GM19099 (cell line): ENCODE measurements at regions not wholly inside any gene's neighbourhood (a gene's known extent, or its start where the extent isn't known, plus 50 kb on each side); places are given as distances from the start of the nearest gene placed in this dataset.

Source experiments
- POLR2A ChIP-seq: IDR thresholded peaks from 3 replicates; pipeline ENCODE4 v1.6.1; 2011; ENCODE audit warnings: low read depth; ENCODE audit not compliant: insufficient read length; ENCODE audit errors: extremely low read depth

- TF ChIP-seq POLR2A: no peak
Observed at GRCh38 chr6:144349690-144350527, 64.8 kb downstream of the UTRN start.

GRCh38 chr6:144350528-144350880 is 65.4 kb downstream of the UTRN start:
- TF ChIP-seq POLR2A: no peak

GRCh38 chr6:144351379-144352127 is 66.4 kb downstream of the UTRN start:
- TF ChIP-seq POLR2A: no peak

DNA sequence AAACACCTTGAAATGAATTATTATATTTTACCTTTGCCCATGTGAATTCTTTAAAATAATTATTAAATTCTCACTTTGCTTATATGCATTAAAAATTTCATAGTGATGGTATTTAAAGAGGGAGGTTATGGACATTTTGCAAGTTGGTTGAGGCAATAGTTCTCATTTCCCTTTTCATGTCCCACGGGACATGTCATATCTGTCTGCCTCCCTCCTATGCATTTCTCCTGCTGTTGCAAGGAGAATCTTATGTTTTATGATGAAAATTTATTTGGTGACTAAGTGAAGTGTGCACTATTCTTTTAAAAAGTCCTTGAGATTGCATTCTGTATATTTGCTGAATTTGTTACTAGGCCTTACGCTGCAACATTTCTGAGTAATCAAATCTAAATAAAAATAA is 67.2 kb downstream of the UTRN start:
- no peak for TF ChIP-seq POLR2A

DNA sequence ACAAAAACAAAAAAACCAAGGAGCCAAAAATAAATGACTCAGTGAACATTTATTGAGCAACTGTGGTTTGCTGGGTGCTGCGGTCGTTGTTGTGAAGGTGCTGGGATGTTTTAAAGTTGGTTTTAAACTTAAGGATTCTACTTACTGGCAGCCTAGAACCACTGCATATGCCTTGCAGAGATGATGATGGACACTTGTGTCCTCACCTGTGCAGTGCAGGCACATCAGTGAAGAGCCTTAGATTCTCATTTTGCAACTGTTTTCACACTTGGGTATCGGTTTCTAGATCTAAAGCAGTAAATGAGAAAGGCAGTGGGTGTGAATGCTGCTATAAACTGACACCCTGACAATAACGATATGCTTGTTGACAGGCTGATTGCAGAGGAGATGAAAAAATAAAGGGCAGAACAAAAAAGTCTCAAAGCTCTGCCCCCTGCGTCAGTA is 68.8 kb downstream of the UTRN start:
- no peak for TF ChIP-seq POLR2A

GRCh38 chr6:144359783-144360182 is 74.6 kb downstream of the UTRN start:
- TF ChIP-seq POLR2A: no peak

GRCh38 chr6:144360401-144360800 is 75.3 kb downstream of the UTRN start:
- TF ChIP-seq POLR2A: no peak

DNA sequence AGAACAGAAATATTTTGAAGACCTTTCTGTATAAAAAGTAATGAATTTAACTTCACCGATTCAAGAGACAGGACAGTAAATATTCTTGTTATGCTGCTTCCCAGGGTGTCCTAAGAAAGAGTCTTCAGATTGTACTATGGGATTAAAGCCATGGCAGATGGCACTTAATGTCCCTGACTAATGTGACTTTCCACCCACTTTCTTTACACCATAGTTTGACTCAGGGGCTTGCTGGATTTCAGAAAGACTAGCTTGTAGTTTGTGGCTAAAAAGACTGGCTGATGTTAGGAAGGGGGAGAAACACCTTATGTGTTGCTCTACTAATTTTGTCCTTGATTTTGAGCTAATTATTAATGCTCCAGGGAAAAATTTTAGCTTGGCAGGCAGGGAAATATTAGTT is 75.9 kb downstream of the UTRN start:
- TF ChIP-seq POLR2A: no peak

- TF ChIP-seq POLR2A: no peak
Observed at GRCh38 chr6:144362042-144363018, 77.2 kb downstream of the UTRN start.

GRCh38 chr6:144364208-144364720 is 79.1 kb downstream of the UTRN start:
- no peak for TF ChIP-seq POLR2A

DNA sequence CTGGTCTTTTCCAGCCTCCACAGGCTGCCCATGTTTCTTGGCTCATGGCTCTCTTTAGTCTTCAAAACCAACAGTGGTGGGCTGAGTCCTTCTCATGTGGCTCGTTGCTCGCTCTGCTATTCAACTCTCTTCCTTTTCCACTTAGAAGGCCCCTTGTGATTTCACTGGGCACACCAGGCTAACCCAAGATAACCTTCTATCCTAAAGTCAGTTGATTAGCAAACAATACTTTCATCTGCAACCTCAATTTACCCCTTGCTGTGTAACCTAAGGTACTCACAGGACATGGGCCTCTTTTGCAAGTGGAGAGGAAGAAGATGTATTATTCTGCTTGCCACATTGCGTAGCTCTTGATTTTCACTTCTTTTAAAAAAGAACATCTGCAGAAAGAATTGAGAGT is 79.6 kb downstream of the UTRN start:
- no peak for TF ChIP-seq POLR2A

- no peak for TF ChIP-seq POLR2A
Observed at GRCh38 chr6:144365271-144365670, 80.1 kb downstream of the UTRN start.

GRCh38 chr6:144372116-144372515 is 87.0 kb downstream of the UTRN start:
- no peak for TF ChIP-seq POLR2A

- TF ChIP-seq POLR2A: no peak
Observed at GRCh38 chr6:144372611-144373594, 87.8 kb downstream of the UTRN start.
